Eye (tissue), 1 donor: ENCODE measurements at regions not wholly inside any gene's neighbourhood (a gene's known extent, or its start where the extent isn't known, plus 50 kb on each side); places are given as distances from the start of the nearest gene placed in this dataset.
"Not testable (repeated sequence)": the region's sequence is repeated elsewhere in the genome, so short reads cannot be mapped to it uniquely, and the experiment has no call there.

Experiments used
- DNase-seq: peaks from one replicate; pipeline ENCODE4 v3.0.0-alpha.2; 2015

GRCh38 chr3:107470496-107470895, 52.3 kb upstream of the BBX start:
- DNase-seq, result not testable (repeated sequence)
